ENCODE measurements at regions not wholly inside any gene's neighbourhood (a gene's known extent, or its start where the extent isn't known, plus 50 kb on each side); places are given as distances from the start of the nearest gene placed in this dataset.
"Not testable (repeated sequence)": the region's sequence is repeated elsewhere in the genome, so short reads cannot be mapped to it uniquely, and the experiment has no call there.

DNA sequence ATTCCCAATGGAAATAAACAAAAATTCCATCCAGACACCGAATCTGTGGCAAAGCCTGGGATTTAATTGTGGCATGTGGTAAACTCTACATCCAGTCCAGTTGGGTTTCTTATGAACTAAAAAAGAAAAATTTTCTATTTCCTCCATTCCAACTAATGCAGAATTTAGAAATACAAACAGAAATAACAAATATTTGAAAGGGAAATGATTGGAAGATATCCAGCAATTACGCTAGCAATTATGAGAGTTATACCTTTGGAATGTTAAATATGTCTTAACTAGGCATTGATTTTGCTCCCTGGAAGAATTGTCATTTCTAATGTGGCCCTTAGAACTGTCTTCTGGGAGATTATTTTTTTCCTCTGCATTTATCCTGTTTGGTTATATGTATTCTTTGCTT lies 421.4 kb upstream of the KLHL1 start:
- no peak for DNase-seq (ENCODE audit: low read depth in 1 of 2, low spot score in 1 of 2)

DNA sequence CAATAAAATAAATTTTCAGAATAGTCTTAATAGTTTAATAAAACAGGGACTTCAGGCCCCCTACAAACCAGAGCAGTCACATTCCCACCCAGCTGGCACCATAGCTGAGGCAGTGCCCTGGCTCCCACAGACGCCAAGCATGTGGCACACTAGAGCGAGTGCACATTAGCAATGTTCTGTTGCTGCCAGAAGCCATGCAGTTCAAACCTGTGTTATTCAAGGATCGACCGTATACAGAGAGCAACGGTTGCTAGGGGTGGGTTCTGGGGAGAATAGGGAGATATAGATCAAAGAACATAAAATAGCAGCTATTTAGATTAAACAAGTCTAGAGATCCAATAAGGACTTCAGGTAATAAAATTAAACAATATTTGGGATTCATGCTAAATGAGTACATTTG lies 419.3 kb upstream of the KLHL1 start:
- DNase-seq (ENCODE audit: low read depth in 1 of 2, low spot score in 1 of 2) = no peak

DNA sequence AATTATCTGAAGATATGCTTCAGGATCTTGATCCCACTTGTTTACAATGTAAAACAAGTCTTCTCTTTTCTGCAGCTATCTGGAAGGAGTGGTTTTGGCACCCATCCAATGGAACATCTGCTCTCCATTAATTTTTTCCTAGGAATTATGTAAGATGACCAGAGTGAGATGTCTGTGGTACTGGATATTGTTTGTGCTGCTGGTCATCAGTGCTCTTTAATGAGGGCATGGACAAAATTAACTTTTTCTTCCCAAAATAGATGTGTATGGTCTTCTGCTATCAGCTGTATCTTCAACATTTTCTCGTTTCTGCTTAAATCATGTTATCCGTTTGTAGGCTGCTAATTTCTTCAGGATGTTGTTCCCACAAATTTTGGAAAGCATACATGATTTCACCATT lies 415.4 kb upstream of the KLHL1 start:
- DNase-seq (ENCODE audit: low read depth in 1 of 2, low spot score in 1 of 2) = no peak

DNA sequence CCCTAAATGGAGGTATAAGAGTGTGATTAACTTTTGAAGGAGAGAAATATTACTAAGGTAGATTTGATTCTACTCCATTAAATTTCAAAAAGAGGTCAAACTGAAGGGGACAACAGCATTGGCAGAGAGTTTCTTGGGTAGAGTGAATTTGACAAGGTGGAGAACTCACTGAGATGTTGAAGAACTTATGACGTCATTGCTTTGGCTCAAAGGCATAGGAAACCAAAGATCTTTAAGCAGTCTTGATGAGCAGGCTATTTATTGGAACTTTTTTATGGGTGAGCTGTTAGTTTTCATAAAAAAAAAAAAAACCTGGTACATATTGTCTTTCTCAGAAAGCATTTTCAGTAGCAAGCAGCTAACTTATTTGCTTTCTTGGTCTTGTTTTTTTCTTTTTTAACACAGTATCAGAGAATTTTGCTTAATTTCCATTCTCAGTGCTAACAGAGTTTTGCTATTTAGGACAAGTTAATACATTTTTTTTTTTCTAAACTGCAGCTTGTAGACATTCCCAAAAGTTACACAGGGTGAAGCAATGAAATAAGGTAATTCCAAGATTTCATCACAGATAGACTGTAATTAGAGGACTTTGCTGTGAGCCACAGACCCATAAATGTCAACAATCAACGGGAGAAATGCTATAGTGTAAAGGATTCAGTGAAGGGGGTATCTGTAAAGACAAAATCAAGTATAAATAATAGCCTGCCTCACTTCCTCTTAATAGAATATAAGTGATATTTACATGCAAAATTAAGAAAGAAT lies 412.2 kb upstream of the KLHL1 start:
- DNase-seq (ENCODE audit: low read depth in 1 of 2, low spot score in 1 of 2) = no peak

DNA sequence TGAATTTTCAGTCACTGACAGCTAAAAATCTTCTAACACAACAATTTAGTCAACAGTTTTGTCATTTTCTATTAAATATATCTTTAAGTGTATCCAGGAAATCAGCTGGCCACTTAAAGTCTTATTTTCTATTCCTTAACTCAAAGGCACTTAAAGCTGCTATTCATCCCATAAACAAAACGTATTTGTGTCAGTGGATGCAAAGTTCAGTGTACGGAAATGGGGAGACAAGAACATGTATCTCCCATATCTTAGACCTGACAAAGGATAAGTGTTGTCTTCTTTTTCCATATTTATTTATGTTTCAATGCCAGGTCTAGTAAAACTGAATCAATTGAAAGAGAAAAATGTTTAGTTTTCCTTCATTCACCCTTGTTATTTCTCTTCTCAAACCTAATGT lies 409.8 kb upstream of the KLHL1 start:
- no peak for DNase-seq (ENCODE audit: low read depth in 1 of 2, low spot score in 1 of 2)

DNA sequence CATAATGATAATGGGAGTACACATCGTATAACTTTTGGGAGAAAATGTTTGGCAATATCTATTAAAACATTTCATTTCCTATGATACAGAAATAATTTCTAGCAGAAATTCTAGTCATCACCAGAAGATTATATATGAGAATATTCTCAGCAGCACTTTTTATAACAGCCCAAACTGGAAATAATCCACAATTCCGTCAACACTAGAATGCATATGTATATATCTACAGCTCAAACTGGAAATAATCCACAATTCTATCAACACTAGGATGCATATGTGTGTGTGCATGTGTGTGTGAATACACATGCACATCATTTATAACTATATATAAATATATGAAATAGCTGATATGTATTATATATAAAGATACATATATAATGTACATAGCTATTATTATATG lies 408.0 kb upstream of the KLHL1 start:
- no peak for DNase-seq (ENCODE audit: low read depth in 1 of 2, low spot score in 1 of 2)

DNA sequence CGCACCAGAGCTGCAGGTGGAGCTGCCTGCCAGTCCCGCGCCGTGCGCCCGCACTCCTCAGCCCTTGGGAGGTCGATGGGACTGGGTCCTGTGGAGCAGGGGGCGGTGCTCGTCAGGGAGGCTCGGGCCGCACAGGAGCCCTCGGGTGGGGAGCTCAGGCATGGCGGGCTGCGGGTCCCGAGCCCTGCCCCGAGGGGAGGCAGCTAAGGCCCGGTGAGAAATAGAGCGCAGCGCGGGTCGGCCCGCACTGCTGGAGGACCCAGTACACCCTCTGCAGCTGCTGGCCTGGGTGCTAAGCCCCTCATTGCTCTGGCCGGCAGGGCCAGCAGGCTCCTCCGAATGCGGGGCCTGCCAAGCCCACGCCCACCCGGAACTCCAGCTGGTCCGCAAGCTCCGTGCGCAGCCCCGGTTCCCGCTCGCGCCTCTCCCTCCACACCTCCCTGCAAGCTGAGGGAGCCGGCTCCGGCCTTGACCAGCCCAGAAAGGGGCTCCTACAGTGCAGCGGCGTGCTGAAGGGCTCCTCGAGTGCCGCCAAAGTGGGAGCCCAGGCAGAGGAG lies 403.7 kb upstream of the KLHL1 start:
- not testable (repeated sequence) for DNase-seq (ENCODE audit: low read depth in 1 of 2, low spot score in 1 of 2)

DNA sequence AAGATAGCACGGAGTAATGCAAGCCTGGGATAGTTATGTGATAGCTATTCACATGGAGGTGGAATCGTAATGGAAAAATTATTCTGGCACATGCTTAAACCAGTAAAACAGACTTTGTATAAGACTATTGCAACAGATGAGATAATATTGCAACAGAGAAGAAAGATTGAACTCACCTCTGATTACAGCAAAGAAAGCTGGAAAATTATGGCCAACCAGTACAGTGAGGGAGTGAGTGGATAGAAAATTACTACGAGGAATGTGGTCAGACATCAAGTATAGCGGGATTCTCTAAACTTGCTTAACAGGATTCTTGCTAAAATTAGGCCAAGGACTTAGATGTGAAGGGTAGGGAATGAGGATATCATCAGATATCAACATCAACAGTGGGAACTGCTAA lies 397.6 kb upstream of the KLHL1 start:
- no peak for DNase-seq (ENCODE audit: low read depth in 1 of 2, low spot score in 1 of 2)

DNA sequence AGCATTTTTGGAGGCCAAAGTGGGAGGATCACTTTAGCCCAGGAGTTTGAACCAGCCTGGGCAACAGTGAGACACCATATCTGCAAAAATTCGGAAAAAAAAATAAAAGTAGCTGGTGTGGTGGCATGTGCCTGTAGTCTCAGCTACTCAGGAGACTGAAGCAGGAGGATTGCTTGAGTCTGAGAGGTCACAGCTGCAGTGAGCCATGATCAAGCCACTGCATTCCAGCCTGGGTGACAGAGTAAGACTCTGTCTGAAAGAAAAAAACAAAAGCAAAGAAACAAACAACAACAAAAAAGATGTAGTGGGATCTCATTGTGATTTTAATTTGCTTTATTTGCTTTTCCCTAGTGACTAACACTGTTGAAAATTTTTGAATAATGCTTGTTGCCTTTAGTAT lies 394.7 kb upstream of the KLHL1 start:
- DNase-seq (ENCODE audit: low read depth in 1 of 2, low spot score in 1 of 2) = no peak

DNA sequence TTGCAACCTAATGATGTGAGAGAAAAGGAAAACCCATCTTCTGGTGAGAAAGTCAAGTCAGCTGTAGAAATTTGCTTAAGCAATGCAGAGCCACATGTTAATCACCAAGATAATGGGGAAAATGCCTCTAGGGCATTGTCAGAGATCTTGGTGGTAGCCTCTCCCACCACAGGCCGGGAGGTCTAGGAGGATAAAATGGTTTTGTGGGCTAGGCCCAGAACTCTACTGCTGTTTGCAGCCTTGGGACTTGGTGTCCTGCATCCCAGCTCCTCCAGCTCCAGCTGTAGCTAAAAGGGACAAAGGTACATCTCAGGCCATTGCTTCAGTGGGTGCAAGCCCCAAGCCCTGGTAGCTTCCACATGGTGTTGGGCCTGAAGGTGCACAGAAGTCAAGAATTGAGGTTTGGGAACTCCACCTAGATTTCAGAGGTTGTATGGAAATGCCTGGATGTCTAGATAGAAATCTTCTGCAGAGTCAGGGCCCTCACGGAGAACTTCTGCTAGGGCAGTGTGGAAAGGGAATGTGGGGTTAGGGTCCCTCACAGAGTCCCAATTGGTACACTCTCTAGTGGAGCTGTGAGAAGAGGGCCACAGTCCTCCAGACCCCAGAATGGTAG lies 382.2 kb upstream of the KLHL1 start:
- DNase-seq (ENCODE audit: low read depth in 1 of 2, low spot score in 1 of 2) = no peak

DNA sequence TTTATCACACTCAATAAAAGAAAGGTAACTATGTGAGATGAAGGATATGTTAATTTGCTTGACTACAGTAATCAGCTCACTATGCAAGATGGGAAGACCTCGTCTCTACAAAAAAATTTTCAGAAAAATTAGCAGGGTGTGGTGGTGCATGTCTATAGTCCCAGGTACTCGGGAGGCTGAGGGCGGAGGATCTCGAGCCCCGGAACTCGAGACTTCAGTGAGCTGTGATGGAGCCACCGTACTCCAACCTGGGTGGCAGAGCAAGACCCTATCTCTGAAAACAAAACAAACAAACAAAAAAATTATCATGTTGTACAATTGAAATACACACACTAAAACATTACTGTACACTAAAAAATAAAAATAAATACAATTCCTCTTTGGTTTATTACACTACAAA lies 376.7 kb upstream of the KLHL1 start:
- DNase-seq (ENCODE audit: low read depth in 1 of 2, low spot score in 1 of 2) = no peak

DNA sequence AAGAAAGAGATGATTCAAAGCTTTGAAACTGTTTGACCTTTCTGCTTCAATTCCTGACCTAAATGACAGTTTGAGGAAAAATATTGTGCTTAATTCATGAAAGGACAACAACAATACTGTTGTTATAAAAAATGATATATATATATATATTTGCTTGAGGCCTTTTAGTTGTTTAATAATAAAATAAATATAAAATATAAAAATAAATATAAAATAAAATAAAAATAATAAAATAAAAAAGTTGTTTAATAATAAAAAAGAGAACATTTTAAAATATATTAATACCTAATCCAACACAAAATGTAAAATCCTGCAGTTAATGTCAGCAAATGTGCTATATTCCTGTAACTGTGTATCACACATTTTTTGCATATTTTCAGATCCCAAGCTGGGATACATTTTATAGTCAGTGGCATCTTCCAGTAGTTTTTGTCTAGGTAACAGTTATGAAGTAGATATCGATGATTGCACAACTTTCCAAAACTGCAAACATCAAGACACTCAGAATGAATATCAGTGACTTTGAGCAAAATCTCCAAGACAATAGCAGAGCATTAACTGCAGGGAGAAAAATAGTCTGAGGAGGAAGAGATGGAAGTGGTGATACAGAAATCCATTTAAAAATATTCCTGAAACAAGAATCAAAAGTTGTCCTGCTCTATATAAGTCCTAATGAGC lies 375.5 kb upstream of the KLHL1 start:
- no peak for DNase-seq (ENCODE audit: low read depth in 1 of 2, low spot score in 1 of 2)

DNA sequence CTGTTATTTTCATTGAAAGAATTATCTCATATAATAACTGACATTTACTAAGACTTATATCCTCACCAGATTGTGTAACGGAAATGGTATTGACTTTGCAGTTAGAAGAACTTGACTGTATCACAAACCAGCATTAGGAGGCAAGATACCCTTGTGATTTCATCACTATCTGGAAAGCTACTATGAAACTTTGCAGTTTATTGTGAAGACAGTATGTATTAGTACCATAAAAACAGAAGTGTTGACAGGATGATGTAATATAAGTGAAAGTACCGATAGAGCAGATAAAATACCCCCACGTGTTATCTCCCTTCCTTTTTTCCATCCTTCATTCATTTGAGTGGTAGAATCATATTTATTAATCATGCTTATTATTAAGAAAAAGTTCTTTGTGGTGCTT lies 365.7 kb upstream of the KLHL1 start:
- no peak for DNase-seq (ENCODE audit: low read depth in 1 of 2, low spot score in 1 of 2)

DNA sequence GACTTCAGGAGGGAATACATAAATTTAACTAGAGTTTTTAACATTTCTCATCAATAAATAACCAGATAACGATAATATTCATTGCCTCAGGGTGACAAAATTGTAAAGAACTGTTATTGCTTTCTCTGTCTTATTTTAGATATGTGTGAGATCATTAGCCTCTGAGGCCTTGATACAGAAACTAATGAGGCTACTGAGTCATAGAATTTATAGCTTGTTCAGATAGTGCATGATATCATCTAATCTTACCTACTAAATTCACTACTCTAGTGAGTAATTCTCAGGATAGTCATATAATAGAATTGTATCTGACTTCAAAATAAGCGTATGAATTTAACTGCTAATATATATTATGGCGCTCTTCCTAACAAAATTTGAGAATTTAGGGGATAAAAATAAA lies 360.8 kb upstream of the KLHL1 start:
- DNase-seq (ENCODE audit: low read depth in 1 of 2, low spot score in 1 of 2) = no peak

DNA sequence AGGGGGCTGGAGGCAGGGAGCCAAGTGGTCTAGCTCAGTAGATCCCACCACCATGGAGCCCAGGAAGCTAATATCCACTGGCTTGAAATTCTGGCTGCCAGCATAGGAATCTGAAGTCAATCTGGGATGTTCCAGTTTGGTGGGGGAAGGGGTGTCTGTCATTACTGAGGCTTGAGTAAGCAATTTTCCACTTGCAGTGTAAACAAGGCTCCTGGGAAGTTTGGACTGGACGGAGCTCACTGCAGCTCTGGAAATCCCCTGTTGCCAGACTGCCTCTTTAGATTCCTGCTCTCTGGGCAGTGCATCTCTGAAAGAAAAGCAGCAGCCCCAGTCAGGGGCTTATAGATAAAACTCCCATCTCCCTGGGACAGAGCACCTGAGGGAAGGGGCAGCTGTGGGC lies 349.2 kb upstream of the KLHL1 start:
- no peak for DNase-seq (ENCODE audit: low read depth in 1 of 2, low spot score in 1 of 2)

DNA sequence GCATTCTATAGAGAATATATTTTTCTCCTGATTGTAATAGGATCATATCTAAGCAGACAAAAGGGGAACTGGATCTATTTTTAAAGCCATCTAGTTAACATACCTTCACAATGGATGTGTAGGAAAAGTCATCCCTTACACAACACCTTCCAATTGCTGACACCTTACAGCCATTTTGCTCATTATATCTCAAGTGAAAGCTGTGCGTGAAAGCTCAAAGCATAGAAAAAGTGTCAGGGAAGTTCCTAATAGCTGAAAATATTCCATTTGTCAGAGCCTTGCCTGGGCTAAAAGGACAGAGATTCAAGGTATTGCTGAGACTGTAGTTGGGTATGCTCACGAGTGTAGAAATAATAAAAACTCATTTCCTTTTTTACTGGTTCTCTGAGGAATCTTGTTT lies 340.6 kb upstream of the KLHL1 start:
- DNase-seq (ENCODE audit: low read depth in 1 of 2, low spot score in 1 of 2) = no peak

DNA sequence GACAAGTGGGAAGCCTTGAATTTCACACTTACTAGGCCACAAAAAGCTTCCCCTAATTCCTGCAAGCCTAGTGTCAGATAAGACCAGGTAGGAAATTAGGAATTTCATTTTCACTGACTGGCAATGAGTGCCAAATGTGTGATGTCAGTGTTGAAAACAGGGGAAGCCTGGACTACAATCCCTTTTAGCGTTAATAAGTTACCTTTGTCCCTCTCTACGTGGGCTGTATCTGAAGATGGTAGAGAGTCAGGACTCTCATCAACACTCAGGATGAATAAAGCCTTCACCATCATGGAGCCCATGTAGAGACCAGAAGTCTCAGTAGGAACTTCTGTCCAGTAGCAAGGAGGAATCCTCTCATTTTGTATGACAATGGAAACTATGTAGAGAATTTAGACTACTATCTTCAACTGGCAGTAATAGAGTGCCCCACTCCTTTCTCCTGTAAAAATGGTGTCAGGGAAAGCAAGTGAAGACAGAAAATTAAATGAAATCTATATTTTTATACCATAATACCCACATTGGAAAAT lies 324.1 kb upstream of the KLHL1 start:
- DNase-seq (ENCODE audit: low read depth in 1 of 2, low spot score in 1 of 2) = no peak

DNA sequence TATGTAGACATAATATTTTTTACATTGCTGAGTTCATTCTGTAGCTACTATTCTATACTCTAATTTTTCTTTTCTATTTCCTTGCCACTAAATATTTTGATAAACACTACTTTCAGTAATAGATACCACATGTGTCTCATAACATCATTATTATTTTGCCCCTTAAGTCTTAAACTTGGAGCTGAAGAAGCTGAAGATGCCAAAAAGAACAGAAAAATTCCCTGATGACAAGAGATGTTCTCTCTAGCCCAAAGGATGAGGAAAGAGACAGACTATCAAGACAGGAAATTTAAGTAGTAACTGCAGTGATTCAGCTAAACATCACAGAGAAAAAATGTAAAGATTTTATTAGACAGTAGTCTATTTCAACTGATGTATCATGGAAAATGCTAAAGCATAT lies 322.0 kb upstream of the KLHL1 start:
- no peak for DNase-seq (ENCODE audit: low read depth in 1 of 2, low spot score in 1 of 2)

DNA sequence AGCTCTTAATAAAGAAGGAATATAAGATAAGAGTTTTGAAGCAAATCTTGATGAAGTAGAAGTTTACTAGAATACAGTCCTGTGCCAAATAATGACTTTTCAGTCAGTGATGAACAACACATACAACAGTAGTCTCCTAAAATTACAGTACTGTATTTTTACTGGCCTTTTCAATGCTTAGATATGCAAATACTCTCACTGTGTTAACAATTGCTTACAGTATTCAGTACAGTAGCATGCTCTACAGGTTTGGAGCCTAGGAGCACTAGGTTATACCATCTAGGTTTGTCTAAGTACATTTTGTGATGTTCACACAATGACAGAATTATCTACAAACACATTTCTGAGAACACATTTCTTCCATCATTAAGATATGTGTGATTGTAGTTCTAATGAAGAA lies 316.7 kb upstream of the KLHL1 start:
- no peak for DNase-seq (ENCODE audit: low read depth in 1 of 2, low spot score in 1 of 2)

DNA sequence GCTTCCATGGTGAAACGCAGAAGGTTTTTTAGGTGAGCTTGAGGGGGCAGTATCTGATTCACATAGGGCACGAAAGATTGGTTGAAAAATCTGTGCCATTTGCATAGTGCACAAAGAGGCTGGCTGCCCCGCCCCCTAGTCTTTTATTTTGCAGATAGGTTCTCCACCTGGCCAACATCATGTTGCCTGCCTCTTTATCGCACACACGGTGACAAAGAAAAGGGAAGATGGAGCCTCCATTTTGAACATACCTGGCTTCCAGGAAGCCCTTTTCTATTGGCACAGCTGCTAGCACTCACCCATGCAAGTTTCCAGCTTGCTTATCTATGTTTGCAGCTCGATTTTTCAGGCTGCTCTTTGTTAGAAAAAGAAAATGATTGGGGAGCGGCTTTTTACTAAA lies 316.2 kb upstream of the KLHL1 start:
- no peak for DNase-seq (ENCODE audit: low read depth in 1 of 2, low spot score in 1 of 2)

DNA sequence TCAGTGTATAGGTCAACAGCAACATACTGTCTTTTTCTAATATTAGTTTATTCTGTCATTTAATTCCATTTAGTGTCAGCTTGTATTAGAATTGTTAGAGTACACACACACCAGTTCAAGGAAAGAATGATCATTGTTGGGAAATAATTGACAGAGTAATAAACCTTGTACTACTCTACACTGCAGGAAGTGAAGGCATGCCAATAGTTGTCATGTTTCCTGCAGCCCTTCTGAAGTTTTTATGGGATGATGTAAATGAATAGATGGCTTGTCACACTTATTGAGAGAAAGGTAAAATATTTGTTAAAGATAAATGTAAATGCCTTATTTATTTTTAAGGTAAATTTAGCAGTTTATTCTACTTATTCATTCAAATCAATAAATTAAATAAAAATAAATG lies 306.9 kb upstream of the KLHL1 start:
- no peak for DNase-seq (ENCODE audit: low read depth in 1 of 2, low spot score in 1 of 2)

DNA sequence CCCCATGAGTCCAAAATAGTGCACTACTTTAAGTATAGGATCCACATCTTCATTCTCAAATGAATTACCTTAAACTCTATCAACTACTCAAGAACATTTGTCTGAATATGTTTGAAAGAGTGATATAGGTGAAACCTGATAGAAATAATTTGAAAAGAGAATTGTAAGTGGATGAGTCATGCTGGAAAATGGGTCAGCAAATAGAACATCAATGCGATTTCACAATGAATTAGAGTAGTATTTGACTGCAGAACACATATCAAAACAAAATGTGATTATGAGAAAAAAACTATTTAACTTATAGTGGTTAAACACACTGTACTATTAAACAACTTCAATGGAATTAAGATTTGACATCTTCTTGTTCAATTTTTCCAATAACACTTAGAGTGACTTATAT lies 300.6 kb upstream of the KLHL1 start:
- DNase-seq (ENCODE audit: low read depth in 1 of 2, low spot score in 1 of 2) = no peak

Measured in activated CD4-positive, alpha-beta T cell treated with anti-CD3 and anti-CD28 coated beads, Interleukin-2, amount 50 U/mL, for 24 hours (primary cell).